ENCODE measurements at regions not wholly inside any gene's neighbourhood (a gene's known extent, or its start where the extent isn't known, plus 50 kb on each side); places are given as distances from the start of the nearest gene placed in this dataset.
"Not testable (repeated sequence)": the region's sequence is repeated elsewhere in the genome, so short reads cannot be mapped to it uniquely, and the experiment has no call there.

DNA sequence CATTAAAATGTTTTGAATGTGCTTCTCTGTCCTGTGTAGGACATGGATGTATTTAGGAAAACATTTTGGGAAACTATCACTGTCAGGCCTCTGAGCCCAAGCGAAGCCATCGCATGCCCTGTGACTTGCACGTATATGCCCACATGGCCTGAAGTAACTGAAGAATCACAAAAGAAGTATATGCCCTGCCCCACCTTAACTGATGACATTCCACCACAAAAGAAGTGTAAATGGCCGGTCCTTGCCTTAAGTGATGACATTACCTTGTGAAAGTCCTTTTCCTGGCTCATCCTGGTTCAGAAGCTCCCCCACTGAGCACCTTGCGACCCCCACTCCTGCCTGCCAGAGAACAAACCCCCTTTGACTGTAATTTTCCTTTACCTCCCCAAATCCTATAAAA, 191.1 kb upstream of the MEIS1 start:
- H3K4me3 ChIP-seq (ENCODE audit: insufficient read depth, low read depth, low read length); intact Hi-C loops (cut with micrococcal nuclease); H3K4ac ChIP-seq (ENCODE audit: low read depth, low read length); H2BK15ac ChIP-seq (ENCODE audit: low read depth, low read length); H3K14ac ChIP-seq (replicated peaks; ENCODE audit: low read depth, low read length); H3K4me1 ChIP-seq (ENCODE audit: control insufficient read depth, insufficient read depth, low read length); H2BK20ac ChIP-seq (ENCODE audit: low read depth, low read length); H4K8ac ChIP-seq (ENCODE audit: low read depth in 2 of 2, low read length in 2 of 2); H3K4me2 ChIP-seq (ENCODE audit: low read depth, low read length); H4K5ac ChIP-seq (ENCODE audit: low read depth, low read length); dilution Hi-C loops (cut with HindIII; ENCODE audit: low sequenced_read_pairs, unreplicated experiment); DNase-seq; H2AK5ac ChIP-seq (ENCODE audit: low read depth, low read length); H2AFZ ChIP-seq (replicated peaks; ENCODE audit: low read length, poor library complexity); POLR2A ChIA-PET (ENCODE audit: unreplicated experiment); H4K20me1 ChIP-seq (ENCODE audit: insufficient read depth, low read length); H2BK5ac ChIP-seq (ENCODE audit: low read depth, low read length, poor library complexity, severe bottlenecking); H3K27ac ChIP-seq (ENCODE audit: insufficient read depth, low read length); H3K79me1 ChIP-seq (ENCODE audit: low read depth in 1 of 2, low read length in 2 of 2); H2AK9ac ChIP-seq (replicated peaks; ENCODE audit: low read depth, low read length, poor library complexity); CTCF ChIA-PET; H3K27me3 ChIP-seq (ENCODE audit: control insufficient read depth, insufficient read depth, low read length); H2BK120ac ChIP-seq (ENCODE audit: low read depth, low read length); BruUV-seq (replicated peaks); H3K9me3 ChIP-seq (ENCODE audit: control insufficient read depth, insufficient read depth, low read length); H3K9ac ChIP-seq (ENCODE audit: low read depth, low read length); in situ Hi-C loops (cut with MboI; ENCODE audit: low sequenced_read_pairs); H3K56ac ChIP-seq (ENCODE audit: extremely low read depth, insufficient read depth, low read length); ATAC-seq (ENCODE audit: low read depth); H3K9me1 ChIP-seq (ENCODE audit: insufficient read depth, low read length); H3K18ac ChIP-seq (ENCODE audit: low read depth, low read length); H3K36me3 ChIP-seq (ENCODE audit: control insufficient read depth, insufficient read depth, low read length); H4K91ac ChIP-seq (ENCODE audit: insufficient read depth, low read depth, low read length); H3K23ac ChIP-seq (ENCODE audit: low read depth, low read length): not testable (repeated sequence)
- no CpG with 5 or more reads among the region's 5 CpGs for WGBS, 2 experiments (ENCODE audit: extremely low coverage in 2 of 2, insufficient read length in 1 of 2)

All from IMR-90 (cell line).